PC-9 (cell line): ENCODE measurements at regions not wholly inside any gene's neighbourhood (a gene's known extent, or its start where the extent isn't known, plus 50 kb on each side); places are given as distances from the start of the nearest gene placed in this dataset.

Experiments
- BruUV-seq: library from RNA; stranded (reverse); fragments of 400-500 nt; replicated peaks from 2 replicates; lab custom pipeline; 2021; lab: Mats Ljungman, UMichigan
- CTCF ChIA-PET: fragments of 300-600 bp; sonication (Branson Sonifier 250); formaldehyde crosslinking; loops from one replicate; lab custom pipeline; 2022; ENCODE audit warnings: antibody characterized with exemption; lab: Charles Lee
- POLR2A ChIA-PET: fragments of 300-600 bp; sonication (Branson Sonifier 250); formaldehyde crosslinking; loops from one replicate; lab custom pipeline; 2022; ENCODE audit warnings: antibody characterized with exemption; ENCODE audit not compliant: unreplicated experiment; lab: Charles Lee
- DNase-seq, 2 experiments: peaks; one replicate each; pipeline versions ENCODE4 v3.0.0 to v3.0.0-alpha.2; 2015 to 2022; ENCODE audit warnings: mixed read lengths in 1 of 2
- H2AFZ ChIP-seq: fragments of 200-600 bp; sonication (generic); 2 replicates; pipeline ENCODE4 v1.8.1; 2017; ENCODE audit warnings: antibody characterized with exemption
- H3F3A ChIP-seq: fragments of 200-600 bp; sonication (generic); 2 replicates; pipeline ENCODE4 v1.8.1; 2017; ENCODE audit warnings: antibody characterized with exemption, mild to moderate bottlenecking, low read depth; ENCODE audit not compliant: insufficient read depth
- H3K27ac ChIP-seq: fragments of 200-600 bp; sonication (generic); 2 replicates; pipeline ENCODE4 v1.6.1; 2016; ENCODE audit warnings: mixed run types
- H3K27me3 ChIP-seq: fragments of 200-600 bp; sonication (generic); 2 replicates; pipeline ENCODE4 v1.6.1; 2016; ENCODE audit warnings: low read depth, mixed run types; ENCODE audit not compliant: insufficient read depth
- H3K36me3 ChIP-seq: fragments of 200-600 bp; sonication (generic); 2 replicates; pipeline ENCODE4 v1.6.1; 2016; ENCODE audit warnings: low read depth, mixed run types
- H3K4me1 ChIP-seq: fragments of 200-600 bp; sonication (generic); replicated peaks from 2 replicates; pipeline ENCODE4 v1.6.1; 2016; ENCODE audit warnings: mixed run types; ENCODE audit not compliant: insufficient read depth
- H3K4me2 ChIP-seq: fragments of 200-600 bp; sonication (generic); 2 replicates; pipeline ENCODE4 v1.6.1; 2017; ENCODE audit warnings: mixed run types
- H3K4me3 ChIP-seq: fragments of 200-600 bp; sonication (generic); 2 replicates; pipeline ENCODE4 v1.6.1; 2016; ENCODE audit warnings: mixed run types
- H3K79me2 ChIP-seq: fragments of 200-600 bp; sonication (generic); 2 replicates; pipeline ENCODE4 v1.6.1; 2017; ENCODE audit warnings: low read depth, mixed run types
- H3K9me2 ChIP-seq: fragments of 200-600 bp; sonication (generic); 2 replicates; pipeline ENCODE4 v1.8.1; 2017; ENCODE audit warnings: mild to moderate bottlenecking; ENCODE audit not compliant: insufficient read depth
- H3K9me3 ChIP-seq: fragments of 200-600 bp; sonication (generic); 2 replicates; pipeline ENCODE4 v1.8.1; 2016; ENCODE audit warnings: low read depth; ENCODE audit not compliant: insufficient read depth
- H4K20me1 ChIP-seq: fragments of 200-600 bp; sonication (generic); 2 replicates; pipeline ENCODE4 v1.8.1; 2017; ENCODE audit not compliant: insufficient read depth
- CTCF ChIP-seq: fragments of 200-600 bp; sonication (generic); conservative IDR thresholded peaks from 2 replicates; pipeline ENCODE4 v1.6.1; 2017; ENCODE audit warnings: mixed run types, antibody characterized with exemption, mild to moderate bottlenecking, moderate library complexity
- EZH2 ChIP-seq: fragments of 200-600 bp; sonication (generic); IDR thresholded peaks from 2 replicates; pipeline ENCODE4 v1.8.0; 2017; ENCODE audit warnings: antibody characterized with exemption, low read depth
- intact Hi-C: fragments of 100-400 bp; cut with micrococcal nuclease; formaldehyde crosslinking; loops from one replicate; pipeline ENCODE4 v1.10.0; 2022; ENCODE audit not compliant: unreplicated experiment

- no peak for DNase-seq
- Histone ChIP-seq H3K4me2 (no peak overlapping the region), H3K79me2 (no peaks in the 10 kb centered on the region), H3K4me3 (no peak overlapping the region), H4K20me1 (no peaks in the 10 kb centered on the region), H3K27me3 (no peaks in the 10 kb centered on the region), H3K4me1 (no peaks in the 10 kb centered on the region), H3K27ac (no peak overlapping the region), H3K9me2 (no peaks in the 10 kb centered on the region), H2AFZ (no peak overlapping the region), H3K9me3 (no peaks in the 10 kb centered on the region), H3F3A (no peaks in the 10 kb centered on the region), H3K36me3 (no peaks in the 10 kb centered on the region)
- intact Hi-C loops: no loop called here
- no TSS peak for BruUV-seq
- TF ChIP-seq CTCF: no peak
- no peak for TF ChIP-seq EZH2
- CTCF ChIA-PET: no interaction called here
- POLR2A ChIA-PET: no interaction called here
Measured at GRCh38 chr18:60905699-60906098, 427.5 kb upstream of the CDH20 start.

- intact Hi-C loops: no loop called here
- no peaks in the 10 kb centered on the region for H3K36me3 ChIP-seq
Measured at GRCh38 chr18:60910534-60910933, 422.7 kb upstream of the CDH20 start.

GRCh38 chr18:60911504-60911903 is 421.7 kb upstream of the CDH20 start:
- no peak for DNase-seq
- ChIA-PET CTCF (no interaction called here), POLR2A (no interaction called here)
- no peaks in the 10 kb centered on the region for H3K9me3 ChIP-seq
- H3K4me2 ChIP-seq: no peak overlapping the region
- no peaks in the 10 kb centered on the region for H3K27me3 ChIP-seq
- H3K79me2 ChIP-seq: no peaks in the 10 kb centered on the region
- no peak overlapping the region for H3K4me3 ChIP-seq
- no peak overlapping the region; the same call in 1 of the 2 replicates for H2AFZ ChIP-seq
- no peaks in the 10 kb centered on the region for H3K9me2 ChIP-seq
- no peak for TF ChIP-seq EZH2
- no peak for TF ChIP-seq CTCF
- H3F3A ChIP-seq: no peaks in the 10 kb centered on the region
- no peak overlapping the region for H3K27ac ChIP-seq
- no peaks in the 10 kb centered on the region for H4K20me1 ChIP-seq
- intact Hi-C loops: no loop called here
- no peaks in the 10 kb centered on the region for H3K4me1 ChIP-seq
- BruUV-seq: no TSS peak
- H3K36me3 ChIP-seq: no peaks in the 10 kb centered on the region

More at GRCh38 chr18:60910534-60910933, 422.7 kb upstream of the CDH20 start:
- H3K9me2 ChIP-seq: no peaks in the 10 kb centered on the region
- no peaks in the 10 kb centered on the region for H3K27me3 ChIP-seq
- no peak overlapping the region for H3K27ac ChIP-seq
- H4K20me1 ChIP-seq: no peaks in the 10 kb centered on the region
- ChIA-PET CTCF (no interaction called here), POLR2A (no interaction called here)
- no peak for TF ChIP-seq CTCF
- TF ChIP-seq EZH2: no peak
- no peak overlapping the region for H2AFZ ChIP-seq
- H3K4me1 ChIP-seq: no peaks in the 10 kb centered on the region
- H3K9me3 ChIP-seq: no peaks in the 10 kb centered on the region
- no peaks in the 10 kb centered on the region for H3F3A ChIP-seq
- DNase-seq: no peak
- H3K4me3 ChIP-seq: no peak overlapping the region
- no peaks in the 10 kb centered on the region for H3K79me2 ChIP-seq
- BruUV-seq: no TSS peak
- H3K4me2 ChIP-seq: no peak overlapping the region
